ENCODE measurements at regions not wholly inside any gene's neighbourhood (a gene's known extent, or its start where the extent isn't known, plus 50 kb on each side); places are given as distances from the start of the nearest gene placed in this dataset.

DNA sequence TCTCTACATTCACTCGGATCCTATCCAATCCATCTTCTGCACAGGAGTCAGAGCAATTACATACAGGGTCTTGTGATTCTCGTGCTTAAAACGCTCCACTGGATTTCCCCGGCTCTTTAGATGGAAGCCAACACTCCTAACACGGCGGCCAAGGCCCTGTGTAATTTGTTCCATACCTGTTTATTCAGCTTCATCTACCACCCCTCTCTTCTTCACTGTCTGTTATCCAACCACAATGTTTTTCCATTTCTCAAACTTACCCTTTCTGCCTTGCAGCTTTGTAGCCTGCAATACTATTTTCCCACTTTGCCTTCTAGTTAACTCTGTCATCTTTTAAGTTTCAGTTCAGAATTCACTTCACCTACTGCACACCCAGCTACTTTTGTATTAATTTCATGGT lies 249.6 kb upstream of the USP25 start:
- H3K4me3 Mint-ChIP-seq = no peak overlapping the region
- Histone ChIP-seq H3K4ac (ENCODE audit: low read depth, low read length) (no peak overlapping the region), H3K27ac (ENCODE audit: insufficient read length, low read depth, low read length) (no peak overlapping the region), H3K4me2 (ENCODE audit: insufficient read depth, insufficient read length, low read length) (no peak overlapping the region), H3K4me1 (ENCODE audit: insufficient read depth, low read length) (no peaks in the 10 kb centered on the region), H2BK5ac (ENCODE audit: insufficient read length, low read length) (no peak overlapping the region), H3K79me1 (ENCODE audit: insufficient read depth, low read depth, low read length, poor library complexity, severe bottlenecking) (no peaks in the 10 kb centered on the region), H3K9ac (ENCODE audit: extremely low read depth, insufficient read length, low read length) (no peak overlapping the region), H2BK15ac (ENCODE audit: low read depth, low read length) (no peak overlapping the region), H2AK5ac (ENCODE audit: insufficient read length, low read length) (no peak overlapping the region), H2AFZ (ENCODE audit: low read length) (no peak overlapping the region), H2BK12ac (ENCODE audit: insufficient read length, low read depth, low read length) (no peak overlapping the region), H3K23me2 (ENCODE audit: insufficient read length, low read depth, low read length, poor library complexity, severe bottlenecking) (no peaks in the 10 kb centered on the region), H3K23ac (ENCODE audit: insufficient read length, low read depth, low read length) (no peak overlapping the region), H3K56ac (ENCODE audit: insufficient read length, low read depth, low read length) (no peak overlapping the region), H2BK120ac (ENCODE audit: low read depth, low read length, poor library complexity, severe bottlenecking) (no peak overlapping the region), H4K5ac (ENCODE audit: insufficient read length, low read depth, low read length) (no peak overlapping the region), H3K27me3 (ENCODE audit: insufficient read depth, low read length) (no peaks in the 10 kb centered on the region), H2BK20ac (ENCODE audit: low read depth, low read length, poor library complexity, severe bottlenecking) (no peak overlapping the region), H3K14ac (ENCODE audit: insufficient read depth, low read length) (no peak overlapping the region), H4K8ac (replicated peaks; ENCODE audit: insufficient read length, low read depth, low read length) (no peak overlapping the region), H4K20me1 (ENCODE audit: control insufficient read depth, insufficient read depth, insufficient read length) (no peaks in the 10 kb centered on the region), H4K91ac (ENCODE audit: insufficient read length, low read depth, low read length) (no peak overlapping the region), H3K9me3 (ENCODE audit: control insufficient read depth, low read depth, low read length) (no peaks in the 10 kb centered on the region), H3K18ac (ENCODE audit: insufficient read length, low read depth, low read length) (no peak overlapping the region), H3K79me2 (ENCODE audit: insufficient read depth, low read length) (no peaks in the 10 kb centered on the region), H3T11ph (ENCODE audit: low read length) (no peak overlapping the region)
- peaks cover 2 to 3% of the 10 kb centered on the region in 2 experiments; a peak in 1 of 4 replicates for H3K4me1 Mint-ChIP-seq
- H3K27me3 Mint-ChIP-seq (ENCODE audit: low read depth) = no peaks in the 10 kb centered on the region; the same call in 1 of the 2 replicates
- no peak overlapping the region for H3K27ac Mint-ChIP-seq
- WGBS (ENCODE audit: extremely low coverage, insufficient read length, low lambda C conversion rate) = no CpG with 5 or more reads among the region's 6 CpGs
- DNase-seq = no peak
- peaks cover 0 to 6% of the 10 kb centered on the region in 2 experiments; a peak in 3 of 5 replicates for H3K9me3 Mint-ChIP-seq
- peaks cover 0 to 4% (median 2%) of the 10 kb centered on the region in 3 experiments; a peak in 3 of 7 replicates for H3K36me3 Mint-ChIP-seq (ENCODE audit: insufficient read depth in 1 of 3, low read depth in 3 of 3)
- TF ChIP-seq, protein P1, sequence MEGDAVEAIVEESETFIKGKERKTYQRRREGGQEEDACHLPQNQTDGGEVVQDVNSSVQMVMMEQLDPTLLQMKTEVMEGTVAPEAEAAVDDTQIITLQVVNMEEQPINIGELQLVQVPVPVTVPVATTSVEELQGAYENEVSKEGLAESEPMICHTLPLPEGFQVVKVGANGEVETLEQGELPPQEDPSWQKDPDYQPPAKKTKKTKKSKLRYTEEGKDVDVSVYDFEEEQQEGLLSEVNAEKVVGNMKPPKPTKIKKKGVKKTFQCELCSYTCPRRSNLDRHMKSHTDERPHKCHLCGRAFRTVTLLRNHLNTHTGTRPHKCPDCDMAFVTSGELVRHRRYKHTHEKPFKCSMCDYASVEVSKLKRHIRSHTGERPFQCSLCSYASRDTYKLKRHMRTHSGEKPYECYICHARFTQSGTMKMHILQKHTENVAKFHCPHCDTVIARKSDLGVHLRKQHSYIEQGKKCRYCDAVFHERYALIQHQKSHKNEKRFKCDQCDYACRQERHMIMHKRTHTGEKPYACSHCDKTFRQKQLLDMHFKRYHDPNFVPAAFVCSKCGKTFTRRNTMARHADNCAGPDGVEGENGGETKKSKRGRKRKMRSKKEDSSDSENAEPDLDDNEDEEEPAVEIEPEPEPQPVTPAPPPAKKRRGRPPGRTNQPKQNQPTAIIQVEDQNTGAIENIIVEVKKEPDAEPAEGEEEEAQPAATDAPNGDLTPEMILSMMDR (conservative IDR thresholded peaks at IDR 0.05) = no peak
